ENCODE measurements at regions not wholly inside any gene's neighbourhood (a gene's known extent, or its start where the extent isn't known, plus 50 kb on each side); places are given as distances from the start of the nearest gene placed in this dataset.

- Histone ChIP-seq H3K27me3 (ENCODE audit: insufficient read depth, low read length) (no peaks in the 10 kb centered on the region), H3K36me3 (ENCODE audit: control insufficient read depth in 1 of 2, insufficient read depth in 2 of 2, low read length in 2 of 2) (no peaks in the 10 kb centered on the region), H2BK5ac (ENCODE audit: low read depth, low read length, poor library complexity) (no peak overlapping the region), H3K4ac (ENCODE audit: low read depth, low read length) (no peak overlapping the region), H3K9ac (ENCODE audit: low read length) (no peak overlapping the region), H3K79me2 (ENCODE audit: control insufficient read depth, insufficient read depth, low read length, poor library complexity) (no peaks in the 10 kb centered on the region), H3K79me1 (ENCODE audit: low read length) (peaks cover 2% of the 10 kb centered on the region), H2BK12ac (ENCODE audit: low read length) (no peak overlapping the region), H3K23ac (ENCODE audit: low read length) (no peak overlapping the region), H3K14ac (ENCODE audit: low read length) (no peak overlapping the region), H3K4me3 (ENCODE audit: low read depth, low read length) (no peak overlapping the region), H4K91ac (ENCODE audit: low read depth, low read length) (no peak overlapping the region), H3K18ac (ENCODE audit: low read length) (no peak overlapping the region), H2AK5ac (ENCODE audit: low read length) (no peak overlapping the region), H3K9me3 (ENCODE audit: insufficient read depth, low read depth, low read length) (no peaks in the 10 kb centered on the region), H4K8ac (ENCODE audit: low read depth, low read length) (no peak overlapping the region), H3K27ac (ENCODE audit: low read depth, low read length) (no peak overlapping the region), H2BK120ac (ENCODE audit: insufficient read depth, low read length, poor library complexity) (no peak overlapping the region), H4K12ac (ENCODE audit: low read depth, low read length) (no peak overlapping the region), H3K4me2 (ENCODE audit: low read length) (no peak overlapping the region), H2AFZ (ENCODE audit: insufficient read depth, low read length, poor library complexity) (no peak overlapping the region), H3K4me1 (ENCODE audit: control insufficient read depth in 1 of 2, insufficient read depth in 2 of 2, low read length in 2 of 2) (peaks cover 5 to 6% of the 10 kb centered on the region in 2 experiments)
- no peak for DNase-seq
- WGBS (ENCODE audit: extremely low coverage, insufficient coverage, insufficient read length) = no CpG with 5 or more reads among the region's 8 CpGs
Observed at GRCh38 chr16:79897453-79898146, 297.1 kb upstream of the MAF start.

- Histone ChIP-seq H3K36me3 (ENCODE audit: control insufficient read depth in 1 of 2, insufficient read depth in 2 of 2, low read length in 2 of 2) (no peaks in the 10 kb centered on the region), H2BK120ac (ENCODE audit: insufficient read depth, low read length, poor library complexity) (no peak overlapping the region), H3K18ac (ENCODE audit: low read length) (peak overlapping the region; percentile 8), H3K4me3 (ENCODE audit: low read depth, low read length) (no peak overlapping the region), H4K12ac (ENCODE audit: low read depth, low read length) (no peak overlapping the region), H3K79me1 (ENCODE audit: low read length) (peaks cover 2% of the 10 kb centered on the region), H2AFZ (ENCODE audit: insufficient read depth, low read length, poor library complexity) (no peak overlapping the region), H3K27me3 (ENCODE audit: insufficient read depth, low read length) (no peaks in the 10 kb centered on the region), H3K9ac (ENCODE audit: low read length) (no peak overlapping the region), H3K4ac (ENCODE audit: low read depth, low read length) (no peak overlapping the region), H3K4me1 (ENCODE audit: control insufficient read depth in 1 of 2, insufficient read depth in 2 of 2, low read length in 2 of 2) (peaks cover 5 to 6% of the 10 kb centered on the region in 2 experiments), H2BK5ac (ENCODE audit: low read depth, low read length, poor library complexity) (no peak overlapping the region), H3K79me2 (ENCODE audit: control insufficient read depth, insufficient read depth, low read length, poor library complexity) (no peaks in the 10 kb centered on the region), H3K23ac (ENCODE audit: low read length) (no peak overlapping the region), H4K8ac (ENCODE audit: low read depth, low read length) (no peak overlapping the region), H3K9me3 (ENCODE audit: insufficient read depth, low read depth, low read length) (no peaks in the 10 kb centered on the region), H3K27ac (ENCODE audit: low read depth, low read length) (no peak overlapping the region), H4K91ac (ENCODE audit: low read depth, low read length) (no peak overlapping the region), H2BK12ac (ENCODE audit: low read length) (peak overlapping the region; percentile 26), H2AK5ac (ENCODE audit: low read length) (no peak overlapping the region), H3K14ac (ENCODE audit: low read length) (no peak overlapping the region), H3K4me2 (ENCODE audit: low read length) (no peak overlapping the region)
- no peak for DNase-seq
- no CpG with 5 or more reads among the region's 2 CpGs for WGBS (ENCODE audit: extremely low coverage, insufficient coverage, insufficient read length)
Observed at GRCh38 chr16:79897104-79897452, 296.5 kb upstream of the MAF start.

GRCh38 chr16:79895917-79896203 lies 295.3 kb upstream of the MAF start:
- no peak overlapping the region for H2AFZ ChIP-seq (ENCODE audit: insufficient read depth, low read length, poor library complexity)
- no peaks in the 10 kb centered on the region for H3K79me2 ChIP-seq (ENCODE audit: control insufficient read depth, insufficient read depth, low read length, poor library complexity)
- no peak overlapping the region for H3K27ac ChIP-seq (ENCODE audit: low read depth, low read length)
- no peaks in the 10 kb centered on the region for H3K36me3 ChIP-seq (ENCODE audit: control insufficient read depth in 1 of 2, insufficient read depth in 2 of 2, low read length in 2 of 2)
- no peak overlapping the region for H3K4ac ChIP-seq (ENCODE audit: low read depth, low read length)
- H3K79me1 ChIP-seq (ENCODE audit: low read length) = peaks cover 2% of the 10 kb centered on the region
- H2BK12ac ChIP-seq (ENCODE audit: low read length) = no peak overlapping the region
- H3K9ac ChIP-seq (ENCODE audit: low read length) = no peak overlapping the region
- peaks cover 5 to 6% of the 10 kb centered on the region in 2 experiments for H3K4me1 ChIP-seq (ENCODE audit: control insufficient read depth in 1 of 2, insufficient read depth in 2 of 2, low read length in 2 of 2)
- no peak overlapping the region for H3K4me3 ChIP-seq (ENCODE audit: low read depth, low read length)
- H4K91ac ChIP-seq (ENCODE audit: low read depth, low read length) = no peak overlapping the region
- H3K4me2 ChIP-seq (ENCODE audit: low read length) = no peak overlapping the region
- WGBS (ENCODE audit: extremely low coverage, insufficient coverage, insufficient read length) = no CpG with 5 or more reads among the region's 6 CpGs
- no peaks in the 10 kb centered on the region for H3K9me3 ChIP-seq (ENCODE audit: insufficient read depth, low read depth, low read length)
- H2BK5ac ChIP-seq (ENCODE audit: low read depth, low read length, poor library complexity) = no peak overlapping the region
- no peak overlapping the region for H2BK120ac ChIP-seq (ENCODE audit: insufficient read depth, low read length, poor library complexity)
- H3K18ac ChIP-seq (ENCODE audit: low read length) = no peak overlapping the region
- DNase-seq = no peak
- H4K12ac ChIP-seq (ENCODE audit: low read depth, low read length) = no peak overlapping the region
- H2AK5ac ChIP-seq (ENCODE audit: low read length) = no peak overlapping the region
- H4K8ac ChIP-seq (ENCODE audit: low read depth, low read length) = no peak overlapping the region
- H3K27me3 ChIP-seq (ENCODE audit: insufficient read depth, low read length) = no peaks in the 10 kb centered on the region
- no peak overlapping the region for H3K14ac ChIP-seq (ENCODE audit: low read length)
- H3K23ac ChIP-seq (ENCODE audit: low read length) = no peak overlapping the region

- Histone ChIP-seq H4K8ac (ENCODE audit: low read depth, low read length) (no peak overlapping the region), H3K18ac (ENCODE audit: low read length) (no peak overlapping the region), H3K4me2 (ENCODE audit: low read length) (no peak overlapping the region), H2BK12ac (ENCODE audit: low read length) (no peak overlapping the region), H3K79me1 (ENCODE audit: low read length) (peaks cover 2% of the 10 kb centered on the region), H4K12ac (ENCODE audit: low read depth, low read length) (no peak overlapping the region), H3K79me2 (ENCODE audit: control insufficient read depth, insufficient read depth, low read length, poor library complexity) (no peaks in the 10 kb centered on the region), H3K4me3 (ENCODE audit: low read depth, low read length) (no peak overlapping the region), H2BK120ac (ENCODE audit: insufficient read depth, low read length, poor library complexity) (no peak overlapping the region), H3K4ac (ENCODE audit: low read depth, low read length) (no peak overlapping the region), H3K27ac (ENCODE audit: low read depth, low read length) (no peak overlapping the region), H3K36me3 (ENCODE audit: control insufficient read depth in 1 of 2, insufficient read depth in 2 of 2, low read length in 2 of 2) (no peaks in the 10 kb centered on the region), H3K14ac (ENCODE audit: low read length) (no peak overlapping the region), H3K27me3 (ENCODE audit: insufficient read depth, low read length) (no peaks in the 10 kb centered on the region), H3K4me1 (ENCODE audit: control insufficient read depth in 1 of 2, insufficient read depth in 2 of 2, low read length in 2 of 2) (peaks cover 5 to 6% of the 10 kb centered on the region in 2 experiments), H3K23ac (ENCODE audit: low read length) (no peak overlapping the region), H3K9ac (ENCODE audit: low read length) (no peak overlapping the region), H2AFZ (ENCODE audit: insufficient read depth, low read length, poor library complexity) (no peak overlapping the region), H2BK5ac (ENCODE audit: low read depth, low read length, poor library complexity) (no peak overlapping the region), H4K91ac (ENCODE audit: low read depth, low read length) (no peak overlapping the region), H2AK5ac (ENCODE audit: low read length) (no peak overlapping the region), H3K9me3 (ENCODE audit: insufficient read depth, low read depth, low read length) (no peaks in the 10 kb centered on the region)
- no peak for DNase-seq
- no CpG with 5 or more reads among the region's 10 CpGs for WGBS (ENCODE audit: extremely low coverage, insufficient coverage, insufficient read length)
Observed at GRCh38 chr16:79895053-79895916, 294.7 kb upstream of the MAF start.

Data from trophoblast cell (in vitro differentiated cells and primary cell).